Neural cell (in vitro differentiated cells): ENCODE measurements at regions not wholly inside any gene's neighbourhood (a gene's known extent, or its start where the extent isn't known, plus 50 kb on each side); places are given as distances from the start of the nearest gene placed in this dataset.

Experiments
- EP300 ChIP-seq: fragments of 450-650 bp; conservative IDR thresholded peaks from 2 replicates; pipeline ENCODE4 v1.6.1; 2014; ENCODE audit warnings: antibody characterized with exemption, mild to moderate bottlenecking, moderate library complexity; ENCODE audit not compliant: poor library complexity, severe bottlenecking
- EZH2 ChIP-seq: fragments of 200-600, 300-800 bp; shearing (Covaris generic), sonication (generic); IDR thresholded peaks from 2 replicates; pipeline ENCODE4 v1.6.1; 2014; ENCODE audit warnings: antibody characterized with exemption, low read length, borderline replicate concordance, mild to moderate bottlenecking; ENCODE audit not compliant: insufficient read depth, poor library complexity, severe bottlenecking
- POLR2AphosphoS5 ChIP-seq: IDR thresholded peaks from 2 replicates; pipeline ENCODE4 v1.6.1; 2012
- RAD21 ChIP-seq: fragments of 450-650 bp; conservative IDR thresholded peaks from 2 replicates; pipeline ENCODE4 v1.6.1; 2014; ENCODE audit warnings: antibody characterized with exemption, mild to moderate bottlenecking, moderate library complexity
- TAF1 ChIP-seq: IDR thresholded peaks from 2 replicates; pipeline ENCODE4 v1.6.1; 2012; ENCODE audit warnings: low read depth
- TF ChIP-seq, protein P1 (sequence below): fragments of 450-650 bp; IDR thresholded peaks from 2 replicates; pipeline ENCODE4 v1.5.1; 2014; ENCODE audit warnings: antibody characterized with exemption, mild to moderate bottlenecking, moderate library complexity; ENCODE audit not compliant: poor library complexity, severe bottlenecking
- TF ChIP-seq, protein P2 (sequence below): IDR thresholded peaks from 2 replicates; pipeline ENCODE4 v1.6.1; 2012; ENCODE audit warnings: borderline replicate concordance

DNA sequence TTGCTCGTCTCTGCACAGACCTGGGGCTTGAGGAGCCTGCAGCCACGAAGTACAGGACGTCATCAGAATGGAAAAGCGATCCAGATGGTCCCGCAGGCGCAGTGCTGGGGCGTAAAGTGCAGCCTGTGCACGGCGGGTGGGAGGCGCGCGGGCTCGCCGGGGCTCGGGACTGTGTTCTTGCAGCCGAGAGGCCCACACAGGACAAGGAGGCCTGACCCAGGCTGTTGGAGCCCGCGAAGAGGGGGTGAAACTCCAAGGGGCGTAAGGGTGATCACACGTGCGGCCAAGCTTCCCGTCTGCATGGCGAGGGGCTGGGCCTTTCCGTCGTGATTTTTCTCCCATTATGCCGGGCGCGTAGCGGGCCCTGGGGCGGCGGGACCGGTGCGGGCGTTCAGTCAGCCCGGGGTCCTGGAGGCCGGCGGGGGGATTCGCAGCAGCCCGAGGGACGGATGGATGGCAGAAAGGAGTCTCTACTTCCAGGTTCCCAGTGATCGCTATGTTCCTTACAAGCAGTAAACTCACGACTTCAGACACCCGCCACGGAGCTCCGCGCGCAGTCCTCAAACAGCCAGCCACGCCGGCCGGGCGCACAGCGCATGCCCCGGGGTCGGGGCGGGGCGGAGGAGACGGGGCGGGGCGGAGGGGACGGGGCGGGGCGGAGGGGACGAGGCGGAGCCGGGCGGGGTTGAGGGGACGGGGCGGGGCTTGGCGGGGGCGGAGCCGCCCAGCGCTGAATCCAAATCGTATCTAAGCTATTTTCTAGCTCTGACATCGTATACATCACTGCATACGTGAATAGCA is 141.0 kb upstream of the KCNJ18 start:
- TF ChIP-seq, protein P1, sequence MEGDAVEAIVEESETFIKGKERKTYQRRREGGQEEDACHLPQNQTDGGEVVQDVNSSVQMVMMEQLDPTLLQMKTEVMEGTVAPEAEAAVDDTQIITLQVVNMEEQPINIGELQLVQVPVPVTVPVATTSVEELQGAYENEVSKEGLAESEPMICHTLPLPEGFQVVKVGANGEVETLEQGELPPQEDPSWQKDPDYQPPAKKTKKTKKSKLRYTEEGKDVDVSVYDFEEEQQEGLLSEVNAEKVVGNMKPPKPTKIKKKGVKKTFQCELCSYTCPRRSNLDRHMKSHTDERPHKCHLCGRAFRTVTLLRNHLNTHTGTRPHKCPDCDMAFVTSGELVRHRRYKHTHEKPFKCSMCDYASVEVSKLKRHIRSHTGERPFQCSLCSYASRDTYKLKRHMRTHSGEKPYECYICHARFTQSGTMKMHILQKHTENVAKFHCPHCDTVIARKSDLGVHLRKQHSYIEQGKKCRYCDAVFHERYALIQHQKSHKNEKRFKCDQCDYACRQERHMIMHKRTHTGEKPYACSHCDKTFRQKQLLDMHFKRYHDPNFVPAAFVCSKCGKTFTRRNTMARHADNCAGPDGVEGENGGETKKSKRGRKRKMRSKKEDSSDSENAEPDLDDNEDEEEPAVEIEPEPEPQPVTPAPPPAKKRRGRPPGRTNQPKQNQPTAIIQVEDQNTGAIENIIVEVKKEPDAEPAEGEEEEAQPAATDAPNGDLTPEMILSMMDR, result no peak
- TF ChIP-seq POLR2AphosphoS5 (no peak), TAF1 (no peak), RAD21 (no peak), EZH2 (no peak), EP300 (no peak)
- TF ChIP-seq, protein P2, sequence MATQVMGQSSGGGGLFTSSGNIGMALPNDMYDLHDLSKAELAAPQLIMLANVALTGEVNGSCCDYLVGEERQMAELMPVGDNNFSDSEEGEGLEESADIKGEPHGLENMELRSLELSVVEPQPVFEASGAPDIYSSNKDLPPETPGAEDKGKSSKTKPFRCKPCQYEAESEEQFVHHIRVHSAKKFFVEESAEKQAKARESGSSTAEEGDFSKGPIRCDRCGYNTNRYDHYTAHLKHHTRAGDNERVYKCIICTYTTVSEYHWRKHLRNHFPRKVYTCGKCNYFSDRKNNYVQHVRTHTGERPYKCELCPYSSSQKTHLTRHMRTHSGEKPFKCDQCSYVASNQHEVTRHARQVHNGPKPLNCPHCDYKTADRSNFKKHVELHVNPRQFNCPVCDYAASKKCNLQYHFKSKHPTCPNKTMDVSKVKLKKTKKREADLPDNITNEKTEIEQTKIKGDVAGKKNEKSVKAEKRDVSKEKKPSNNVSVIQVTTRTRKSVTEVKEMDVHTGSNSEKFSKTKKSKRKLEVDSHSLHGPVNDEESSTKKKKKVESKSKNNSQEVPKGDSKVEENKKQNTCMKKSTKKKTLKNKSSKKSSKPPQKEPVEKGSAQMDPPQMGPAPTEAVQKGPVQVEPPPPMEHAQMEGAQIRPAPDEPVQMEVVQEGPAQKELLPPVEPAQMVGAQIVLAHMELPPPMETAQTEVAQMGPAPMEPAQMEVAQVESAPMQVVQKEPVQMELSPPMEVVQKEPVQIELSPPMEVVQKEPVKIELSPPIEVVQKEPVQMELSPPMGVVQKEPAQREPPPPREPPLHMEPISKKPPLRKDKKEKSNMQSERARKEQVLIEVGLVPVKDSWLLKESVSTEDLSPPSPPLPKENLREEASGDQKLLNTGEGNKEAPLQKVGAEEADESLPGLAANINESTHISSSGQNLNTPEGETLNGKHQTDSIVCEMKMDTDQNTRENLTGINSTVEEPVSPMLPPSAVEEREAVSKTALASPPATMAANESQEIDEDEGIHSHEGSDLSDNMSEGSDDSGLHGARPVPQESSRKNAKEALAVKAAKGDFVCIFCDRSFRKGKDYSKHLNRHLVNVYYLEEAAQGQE, result no peak
